Gastroesophageal sphincter (tissue), 3 donors: ENCODE measurements at regions not wholly inside any gene's neighbourhood (a gene's known extent, or its start where the extent isn't known, plus 50 kb on each side); places are given as distances from the start of the nearest gene placed in this dataset.

Source experiments
- POLR2A ChIP-seq, 2 donors: fragments of 450-650 bp; IDR thresholded peaks; one replicate each; pipeline ENCODE4 v1.6.1; 2017; ENCODE audit warnings: antibody characterized with exemption in 2 of 2, mild to moderate bottlenecking in 2 of 2, moderate library complexity in 1 of 2
- TF ChIP-seq, protein P1 (sequence below), 4 experiments: fragments of 200-600 bp in 2 of 4; fragments of 450-650 bp in 2 of 4; sonication (generic) in 1 of 4; IDR thresholded peaks; one replicate each; pipeline ENCODE4 v1.5.1; 2017 to 2019; ENCODE audit warnings: antibody characterized with exemption in 4 of 4, mild to moderate bottlenecking in 2 of 4, moderate library complexity in 2 of 4

GRCh38 chr12:127307528-127307927, 959.4 kb upstream of the TMEM132C start:
- TF ChIP-seq, protein P1, sequence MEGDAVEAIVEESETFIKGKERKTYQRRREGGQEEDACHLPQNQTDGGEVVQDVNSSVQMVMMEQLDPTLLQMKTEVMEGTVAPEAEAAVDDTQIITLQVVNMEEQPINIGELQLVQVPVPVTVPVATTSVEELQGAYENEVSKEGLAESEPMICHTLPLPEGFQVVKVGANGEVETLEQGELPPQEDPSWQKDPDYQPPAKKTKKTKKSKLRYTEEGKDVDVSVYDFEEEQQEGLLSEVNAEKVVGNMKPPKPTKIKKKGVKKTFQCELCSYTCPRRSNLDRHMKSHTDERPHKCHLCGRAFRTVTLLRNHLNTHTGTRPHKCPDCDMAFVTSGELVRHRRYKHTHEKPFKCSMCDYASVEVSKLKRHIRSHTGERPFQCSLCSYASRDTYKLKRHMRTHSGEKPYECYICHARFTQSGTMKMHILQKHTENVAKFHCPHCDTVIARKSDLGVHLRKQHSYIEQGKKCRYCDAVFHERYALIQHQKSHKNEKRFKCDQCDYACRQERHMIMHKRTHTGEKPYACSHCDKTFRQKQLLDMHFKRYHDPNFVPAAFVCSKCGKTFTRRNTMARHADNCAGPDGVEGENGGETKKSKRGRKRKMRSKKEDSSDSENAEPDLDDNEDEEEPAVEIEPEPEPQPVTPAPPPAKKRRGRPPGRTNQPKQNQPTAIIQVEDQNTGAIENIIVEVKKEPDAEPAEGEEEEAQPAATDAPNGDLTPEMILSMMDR (IDR thresholded peaks at IDR 0.05) = no peak
- no peak for TF ChIP-seq POLR2A (IDR thresholded peaks at IDR 0.05)
